LHCN-M2 (cell line): ENCODE measurements at regions not wholly inside any gene's neighbourhood (a gene's known extent, or its start where the extent isn't known, plus 50 kb on each side); places are given as distances from the start of the nearest gene placed in this dataset.

Experiments
- DNase-seq: peaks from one replicate; pipeline ENCODE4 v3.0.0-alpha.2; 2012; ENCODE audit warnings: low read depth

- no peak for DNase-seq
Measured at GRCh38 chr5:14017904-14018303, 73.4 kb upstream of the DNAH5 start.

GRCh38 chr5:14016549-14016948 lies 72.1 kb upstream of the DNAH5 start:
- DNase-seq: no peak

GRCh38 chr5:14011089-14012020 lies 66.9 kb upstream of the DNAH5 start:
- peak; percentile 90 for DNase-seq

GRCh38 chr5:14009575-14009974 lies 65.1 kb upstream of the DNAH5 start:
- DNase-seq: no peak

- no peak for DNase-seq
Measured at GRCh38 chr5:14008819-14009311, 64.4 kb upstream of the DNAH5 start.

GRCh38 chr5:14006823-14007520 lies 62.5 kb upstream of the DNAH5 start:
- no peak for DNase-seq

GRCh38 chr5:14004598-14005394 lies 60.3 kb upstream of the DNAH5 start:
- DNase-seq: no peak

- DNase-seq: no peak
Measured at GRCh38 chr5:14003936-14004335, 59.4 kb upstream of the DNAH5 start.

GRCh38 chr5:14003513-14003912 lies 59.0 kb upstream of the DNAH5 start:
- no peak for DNase-seq

- DNase-seq: no peak
Measured at GRCh38 chr5:13998254-13998653, 53.8 kb upstream of the DNAH5 start.

- no peak for DNase-seq
Measured at GRCh38 chr5:13997514-13997913, 53.0 kb upstream of the DNAH5 start.

- DNase-seq: peak; percentile 79
Measured at GRCh38 chr5:13994621-13995253, 50.2 kb upstream of the DNAH5 start.
